ENCODE measurements at regions not wholly inside any gene's neighbourhood (a gene's known extent, or its start where the extent isn't known, plus 50 kb on each side); places are given as distances from the start of the nearest gene placed in this dataset.

- no peak for DNase-seq (ENCODE audit: low spot score)
Observed at GRCh38 chr1:80059940-80060339, 1053.4 kb upstream of the ADGRL4 start.

GRCh38 chr1:80056179-80056578 lies 1049.6 kb upstream of the ADGRL4 start:
- DNase-seq (ENCODE audit: low spot score), result no peak

GRCh38 chr1:80054129-80054528 lies 1047.6 kb upstream of the ADGRL4 start:
- DNase-seq (ENCODE audit: low spot score), result no peak

GRCh38 chr1:80053613-80054012 lies 1047.1 kb upstream of the ADGRL4 start:
- DNase-seq (ENCODE audit: low spot score), result no peak

GRCh38 chr1:80050523-80050922 lies 1044.0 kb upstream of the ADGRL4 start:
- no peak for DNase-seq (ENCODE audit: low spot score)

- DNase-seq (ENCODE audit: low spot score), result no peak
Observed at GRCh38 chr1:80050085-80050484, 1043.6 kb upstream of the ADGRL4 start.

GRCh38 chr1:80048716-80049115 lies 1042.2 kb upstream of the ADGRL4 start:
- DNase-seq (ENCODE audit: low spot score), result no peak

GRCh38 chr1:80047791-80048190 lies 1041.3 kb upstream of the ADGRL4 start:
- DNase-seq (ENCODE audit: low spot score), result no peak

- DNase-seq (ENCODE audit: low spot score), result no peak
Observed at GRCh38 chr1:80044662-80045061, 1038.1 kb upstream of the ADGRL4 start.

- no peak for DNase-seq (ENCODE audit: low spot score)
Observed at GRCh38 chr1:80036690-80037432, 1030.3 kb upstream of the ADGRL4 start.

GRCh38 chr1:80023358-80023757 lies 1016.8 kb upstream of the ADGRL4 start:
- DNase-seq (ENCODE audit: low spot score), result no peak

- DNase-seq (ENCODE audit: low spot score), result no peak
Observed at GRCh38 chr1:80021891-80022290, 1015.4 kb upstream of the ADGRL4 start.

- DNase-seq (ENCODE audit: low spot score), result no peak
Observed at GRCh38 chr1:80018348-80018747, 1011.8 kb upstream of the ADGRL4 start.

- no peak for DNase-seq (ENCODE audit: low spot score)
Observed at GRCh38 chr1:80008934-80009333, 1002.4 kb upstream of the ADGRL4 start.

- no peak for DNase-seq (ENCODE audit: low spot score)
Observed at GRCh38 chr1:80003250-80003649, 996.7 kb upstream of the ADGRL4 start.

GRCh38 chr1:79988401-79988800 lies 981.9 kb upstream of the ADGRL4 start:
- DNase-seq (ENCODE audit: low spot score), result no peak

- DNase-seq (ENCODE audit: low spot score), result peak; percentile 14
Observed at GRCh38 chr1:79982211-79982610, 975.7 kb upstream of the ADGRL4 start.

- DNase-seq (ENCODE audit: low spot score), result no peak
Observed at GRCh38 chr1:79981481-79981880, 975.0 kb upstream of the ADGRL4 start.

GRCh38 chr1:79979346-79979745 lies 972.8 kb upstream of the ADGRL4 start:
- DNase-seq (ENCODE audit: low spot score), result no peak

GRCh38 chr1:79976287-79976686 lies 969.8 kb upstream of the ADGRL4 start:
- no peak for DNase-seq (ENCODE audit: low spot score)

- DNase-seq (ENCODE audit: low spot score), result no peak
Observed at GRCh38 chr1:79974659-79975058, 968.1 kb upstream of the ADGRL4 start.

GRCh38 chr1:79969886-79970285 lies 963.4 kb upstream of the ADGRL4 start:
- no peak for DNase-seq (ENCODE audit: low spot score)

GRCh38 chr1:79966438-79966837 lies 959.9 kb upstream of the ADGRL4 start:
- DNase-seq (ENCODE audit: low spot score), result no peak

GRCh38 chr1:79959635-79960034 lies 953.1 kb upstream of the ADGRL4 start:
- DNase-seq (ENCODE audit: low spot score), result no peak
